Endodermal cell (in vitro differentiated cells): ENCODE measurements at regions not wholly inside any gene's neighbourhood (a gene's known extent, or its start where the extent isn't known, plus 50 kb on each side); places are given as distances from the start of the nearest gene placed in this dataset.

Experiments
- DNase-seq: peaks from one replicate; pipeline ENCODE4 v3.0.0-alpha.2; 2017
- H3K27ac ChIP-seq: 2 replicates; pipeline ENCODE4 v1.5.1; 2013; ENCODE audit warnings: mild to moderate bottlenecking, low read depth, low read length, moderate library complexity
- H3K27me3 ChIP-seq: 2 replicates; pipeline ENCODE4 v1.6.1; 2013; ENCODE audit warnings: mild to moderate bottlenecking, low read length, moderate library complexity; ENCODE audit not compliant: insufficient read depth, control insufficient read depth, poor library complexity, severe bottlenecking
- H3K36me3 ChIP-seq: 2 replicates; pipeline ENCODE4 v1.7.0; 2013; ENCODE audit warnings: mild to moderate bottlenecking, low read length, moderate library complexity; ENCODE audit not compliant: control insufficient read depth, insufficient read depth
- H3K4me1 ChIP-seq: one replicate; pipeline ENCODE4 v1.7.0; 2013; ENCODE audit warnings: low read length; ENCODE audit not compliant: control insufficient read depth, insufficient read depth
- H3K4me3 ChIP-seq: 2 replicates; pipeline ENCODE4 v1.5.1; 2013; ENCODE audit warnings: mild to moderate bottlenecking, low read length, moderate library complexity
- H3K9ac ChIP-seq: 2 replicates; pipeline ENCODE4 v1.6.1; 2013; ENCODE audit warnings: mild to moderate bottlenecking, low read length, moderate library complexity; ENCODE audit not compliant: poor library complexity, severe bottlenecking; ENCODE audit errors: extremely low read depth
- H3K9me3 ChIP-seq: 2 replicates; pipeline ENCODE4 v1.6.1; 2013; ENCODE audit warnings: mild to moderate bottlenecking, low read length, moderate library complexity; ENCODE audit not compliant: control insufficient read depth
- H3K27ac Mint-ChIP-seq: 2 replicates; pipeline ENCODE4 v1.8.0; 2020; ENCODE audit warnings: mixed read lengths
- H3K27me3 Mint-ChIP-seq: 2 replicates; pipeline ENCODE4 v1.8.0; 2021; ENCODE audit warnings: mild to moderate bottlenecking, mixed read lengths; ENCODE audit not compliant: insufficient read depth
- H3K36me3 Mint-ChIP-seq: 2 replicates; pipeline ENCODE4 v1.8.0; 2020; ENCODE audit warnings: low read depth, mixed read lengths
- H3K4me1 Mint-ChIP-seq: 2 replicates; pipeline ENCODE4 v1.8.0; 2020; ENCODE audit warnings: mixed read lengths
- H3K4me3 Mint-ChIP-seq: 2 replicates; pipeline ENCODE4 v1.8.0; 2020; ENCODE audit warnings: mild to moderate bottlenecking, moderate library complexity, mixed read lengths
- H3K9me3 Mint-ChIP-seq: 2 replicates; pipeline ENCODE4 v1.8.0; 2020; ENCODE audit warnings: mild to moderate bottlenecking, mixed read lengths
- WGBS, 2 experiments: methylation state at CpG; one replicate each; pipeline versions ENCODE4 v1.1.5 to v1.1.7; 2013; ENCODE audit warnings: missing lambda C conversion rate in 2 of 2, mixed read lengths in 1 of 2; ENCODE audit not compliant: insufficient coverage in 1 of 2, insufficient read length in 1 of 2; 5-methylcytosine and 5-hydroxymethylcytosine counted together
- TF ChIP-seq, protein P1 (sequence below): fragments of 200-600 bp; sonication (generic); conservative IDR thresholded peaks from 2 replicates; pipeline ENCODE4 v1.5.0; 2021; ENCODE audit warnings: antibody characterized with exemption, mild to moderate bottlenecking

- H3K4me1 Mint-ChIP-seq = peaks cover 27% of the 10 kb centered on the region
- no peak overlapping the region for H3K27ac ChIP-seq
- H3K27ac Mint-ChIP-seq = no peak overlapping the region
Measured at GRCh38 chr6:164097551-164098398, 683.3 kb downstream of the QKI start.

DNA sequence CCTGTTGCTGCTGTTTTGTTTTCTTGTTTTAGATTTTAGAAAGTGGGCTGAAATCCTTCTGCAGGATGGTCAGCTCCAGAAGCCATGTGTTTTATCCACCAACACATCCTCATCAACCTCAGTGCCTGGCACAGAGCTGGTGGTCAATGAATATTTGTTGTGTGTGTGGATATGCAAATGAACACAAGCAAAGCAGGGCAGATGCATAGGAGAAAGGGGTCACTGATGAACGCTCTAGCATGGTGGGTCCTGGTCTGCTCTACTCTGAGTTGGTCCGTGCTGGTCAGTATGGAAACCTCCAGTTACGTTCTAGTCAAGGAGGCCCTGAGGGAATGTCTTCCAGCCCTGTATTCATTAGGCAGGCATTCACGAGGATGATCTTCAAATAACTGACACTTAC, 682.5 kb downstream of the QKI start:
- H3K9ac ChIP-seq = no peak overlapping the region
- no peaks in the 10 kb centered on the region for H3K27me3 ChIP-seq
- H3K4me3 ChIP-seq = no peak overlapping the region
- no peaks in the 10 kb centered on the region for H3K27me3 Mint-ChIP-seq
- H3K27ac ChIP-seq = no peak overlapping the region
- H3K36me3 Mint-ChIP-seq = no peaks in the 10 kb centered on the region
- no peak for DNase-seq
- H3K4me3 Mint-ChIP-seq = no peak overlapping the region
- H3K27ac Mint-ChIP-seq = no peak overlapping the region
- peaks cover 11% of the 10 kb centered on the region for H3K4me1 ChIP-seq
- H3K9me3 ChIP-seq = no peaks in the 10 kb centered on the region
- TF ChIP-seq, protein P1, sequence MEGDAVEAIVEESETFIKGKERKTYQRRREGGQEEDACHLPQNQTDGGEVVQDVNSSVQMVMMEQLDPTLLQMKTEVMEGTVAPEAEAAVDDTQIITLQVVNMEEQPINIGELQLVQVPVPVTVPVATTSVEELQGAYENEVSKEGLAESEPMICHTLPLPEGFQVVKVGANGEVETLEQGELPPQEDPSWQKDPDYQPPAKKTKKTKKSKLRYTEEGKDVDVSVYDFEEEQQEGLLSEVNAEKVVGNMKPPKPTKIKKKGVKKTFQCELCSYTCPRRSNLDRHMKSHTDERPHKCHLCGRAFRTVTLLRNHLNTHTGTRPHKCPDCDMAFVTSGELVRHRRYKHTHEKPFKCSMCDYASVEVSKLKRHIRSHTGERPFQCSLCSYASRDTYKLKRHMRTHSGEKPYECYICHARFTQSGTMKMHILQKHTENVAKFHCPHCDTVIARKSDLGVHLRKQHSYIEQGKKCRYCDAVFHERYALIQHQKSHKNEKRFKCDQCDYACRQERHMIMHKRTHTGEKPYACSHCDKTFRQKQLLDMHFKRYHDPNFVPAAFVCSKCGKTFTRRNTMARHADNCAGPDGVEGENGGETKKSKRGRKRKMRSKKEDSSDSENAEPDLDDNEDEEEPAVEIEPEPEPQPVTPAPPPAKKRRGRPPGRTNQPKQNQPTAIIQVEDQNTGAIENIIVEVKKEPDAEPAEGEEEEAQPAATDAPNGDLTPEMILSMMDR = no peak
- no peaks in the 10 kb centered on the region for H3K36me3 ChIP-seq
- no peaks in the 10 kb centered on the region for H3K9me3 Mint-ChIP-seq
- 92 to 98% methylated on average over 4 of the region's 4 CpGs for WGBS, 2 experiments
- H3K4me1 Mint-ChIP-seq = peaks cover 20% of the 10 kb centered on the region

More at GRCh38 chr6:164097551-164098398, 683.3 kb downstream of the QKI start:
- Mint-ChIP-seq H3K36me3 (no peaks in the 10 kb centered on the region), H3K4me3 (no peak overlapping the region), H3K27me3 (no peaks in the 10 kb centered on the region), H3K9me3 (no peaks in the 10 kb centered on the region)
- TF ChIP-seq, protein P1 = peak; percentile 77
- peaks cover 11% of the 10 kb centered on the region for H3K4me1 ChIP-seq
- H3K27me3 ChIP-seq = no peaks in the 10 kb centered on the region
- DNase-seq = peak; percentile 71
- WGBS, 2 experiments = 89 to 90% methylated on average over 7 to 11 of the region's 11 CpGs
- no peaks in the 10 kb centered on the region for H3K36me3 ChIP-seq
- H3K9me3 ChIP-seq = no peaks in the 10 kb centered on the region
- no peak overlapping the region for H3K4me3 ChIP-seq
- H3K9ac ChIP-seq = no peak overlapping the region

DNA sequence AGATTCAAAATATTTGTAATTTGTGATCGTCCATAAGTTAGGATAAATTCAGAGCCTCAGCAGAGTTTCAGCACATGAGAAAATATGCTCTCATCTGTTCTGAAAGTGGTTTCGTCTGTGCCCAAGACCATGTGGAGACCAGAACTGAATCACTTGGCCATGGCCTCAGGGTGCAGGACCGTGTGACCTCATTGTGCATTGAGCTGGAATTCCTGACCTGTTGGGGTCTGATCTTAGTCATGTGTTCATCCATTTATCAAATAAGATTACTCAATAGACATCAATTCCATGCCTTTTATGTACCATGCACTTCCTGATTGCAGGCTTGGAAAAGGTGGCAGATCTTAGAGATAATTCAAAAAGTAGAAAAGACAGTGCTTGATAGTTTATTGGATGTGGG, 680.5 kb downstream of the QKI start:
- H3K4me3 ChIP-seq = no peak overlapping the region
- 88 to 93% methylated on average over 3 of the region's 3 CpGs for WGBS, 2 experiments
- DNase-seq = no peak
- no peak overlapping the region for H3K27ac ChIP-seq
- no peaks in the 10 kb centered on the region for H3K9me3 ChIP-seq
- Mint-ChIP-seq H3K4me1 (peaks cover 16% of the 10 kb centered on the region), H3K27me3 (no peaks in the 10 kb centered on the region), H3K9me3 (no peaks in the 10 kb centered on the region), H3K4me3 (no peak overlapping the region), H3K27ac (no peak overlapping the region), H3K36me3 (no peaks in the 10 kb centered on the region)
- TF ChIP-seq, protein P1 = no peak
- H3K9ac ChIP-seq = no peak overlapping the region
- no peaks in the 10 kb centered on the region for H3K27me3 ChIP-seq
- H3K4me1 ChIP-seq = peaks cover 11% of the 10 kb centered on the region
- H3K36me3 ChIP-seq = no peaks in the 10 kb centered on the region
